Urinary bladder (tissue), 3 donors: ENCODE measurements at regions not wholly inside any gene's neighbourhood (a gene's known extent, or its start where the extent isn't known, plus 50 kb on each side); places are given as distances from the start of the nearest gene placed in this dataset.

Experiments used
- DNase-seq: peaks from one replicate; pipeline ENCODE4 v3.0.0-alpha.2; 2015; ENCODE audit errors: extremely low spot score
- H3K27ac ChIP-seq: one replicate; pipeline ENCODE4 v1.5.1; 2013; ENCODE audit warnings: low read depth, mild to moderate bottlenecking, moderate library complexity
- H3K36me3 ChIP-seq: one replicate; pipeline ENCODE4 v1.6.1; 2013; ENCODE audit warnings: mild to moderate bottlenecking, moderate library complexity; ENCODE audit not compliant: insufficient read depth
- H3K4me1 ChIP-seq: one replicate; pipeline ENCODE4 v1.6.1; 2013; ENCODE audit warnings: mild to moderate bottlenecking, moderate library complexity; ENCODE audit not compliant: insufficient read depth
- H3K4me3 ChIP-seq: one replicate; pipeline ENCODE4 v1.5.1; 2013; ENCODE audit warnings: low read depth, low read length
- WGBS: extraction: QIAGEN DNeasy Blood & Tissue Kit; methylation state at CpG from one replicate; pipeline ENCODE4 v1.1.7; 2013; 5-methylcytosine and 5-hydroxymethylcytosine counted together
- donor health status: healthy with polysubstance abuse.
- donor health status: healthy.

DNA sequence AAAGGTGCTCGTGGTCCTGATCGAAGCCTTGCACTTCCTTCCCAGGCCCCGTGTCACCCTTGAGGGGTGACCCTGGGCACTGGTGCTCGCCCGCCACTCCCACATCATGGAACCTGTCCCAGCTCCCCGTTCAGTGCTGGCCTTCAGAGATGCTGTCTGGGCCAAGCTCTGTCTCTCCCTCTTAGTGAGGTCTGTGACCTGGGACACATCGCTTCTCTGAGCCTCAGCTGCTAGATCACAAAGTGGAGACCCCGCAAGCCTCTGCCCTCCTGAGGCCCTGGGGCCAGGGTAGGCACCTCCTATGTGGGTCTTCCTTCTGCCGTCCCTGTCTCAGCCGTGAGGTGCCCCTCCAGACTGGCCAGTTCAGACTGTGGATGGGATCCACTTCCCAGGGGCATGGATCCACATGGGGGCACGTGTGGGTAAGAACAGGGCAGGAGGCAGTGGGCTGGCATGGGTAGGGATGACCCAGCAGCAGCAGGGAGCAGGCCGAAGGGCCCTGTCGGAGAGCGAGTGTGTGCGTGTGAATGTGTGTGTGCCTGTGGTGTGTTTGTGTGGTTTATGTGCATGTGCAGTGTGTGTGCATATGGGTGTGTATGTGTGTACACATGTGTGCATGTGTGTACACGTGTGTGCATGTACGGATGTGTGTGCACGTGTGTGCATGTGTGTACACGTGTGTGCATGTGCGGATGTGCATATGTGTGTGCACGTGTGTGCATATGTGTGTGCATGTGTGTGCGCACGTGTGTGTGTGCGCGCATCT, 1073.7 kb downstream of the BRD1 start:
- H3K4me1 ChIP-seq: no peaks in the 10 kb centered on the region
- H3K27ac ChIP-seq: no peak overlapping the region
- H3K36me3 ChIP-seq: no peaks in the 10 kb centered on the region
- no peak for DNase-seq
- 80% methylated on average over 25 of the region's 25 CpGs for WGBS
- no peak overlapping the region for H3K4me3 ChIP-seq

DNA sequence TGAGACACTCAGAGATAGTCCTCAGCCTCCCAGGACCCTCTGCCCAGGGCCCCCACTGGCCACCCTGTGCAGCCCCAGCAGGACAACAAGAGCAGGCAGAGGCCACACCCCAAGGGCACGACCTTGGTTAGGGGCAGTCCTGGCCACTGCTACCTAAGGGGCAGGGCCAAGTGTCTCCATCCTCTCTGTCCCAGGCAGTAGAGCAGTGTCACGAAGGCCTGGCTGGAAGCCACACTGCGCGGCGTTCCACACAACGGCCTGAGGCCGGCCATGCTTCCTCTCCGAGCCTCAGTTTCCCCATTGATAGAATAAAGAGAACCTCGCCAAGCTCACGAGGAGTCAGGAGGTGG, 1074.3 kb downstream of the BRD1 start:
- no peaks in the 10 kb centered on the region for H3K4me1 ChIP-seq
- H3K4me3 ChIP-seq: no peak overlapping the region
- no peaks in the 10 kb centered on the region for H3K36me3 ChIP-seq
- WGBS: 91% methylated on average over 10 of the region's 10 CpGs
- no peak for DNase-seq
- no peak overlapping the region for H3K27ac ChIP-seq

- 76% methylated on average over 22 of the region's 22 CpGs for WGBS
- no peak for DNase-seq
- Histone ChIP-seq H3K4me1 (no peaks in the 10 kb centered on the region), H3K4me3 (no peak overlapping the region), H3K36me3 (no peaks in the 10 kb centered on the region), H3K27ac (no peak overlapping the region)
These were observed 1075.0 kb downstream of the BRD1 start for GRCh38 chr22:48752451-48753380.

GRCh38 chr22:48751539-48752437, 1075.9 kb downstream of the BRD1 start:
- no peaks in the 10 kb centered on the region for H3K36me3 ChIP-seq
- no peaks in the 10 kb centered on the region for H3K4me1 ChIP-seq
- no peak overlapping the region for H3K27ac ChIP-seq
- WGBS: 86% methylated on average over 26 of the region's 26 CpGs
- no peak overlapping the region for H3K4me3 ChIP-seq
- no peak for DNase-seq

DNA sequence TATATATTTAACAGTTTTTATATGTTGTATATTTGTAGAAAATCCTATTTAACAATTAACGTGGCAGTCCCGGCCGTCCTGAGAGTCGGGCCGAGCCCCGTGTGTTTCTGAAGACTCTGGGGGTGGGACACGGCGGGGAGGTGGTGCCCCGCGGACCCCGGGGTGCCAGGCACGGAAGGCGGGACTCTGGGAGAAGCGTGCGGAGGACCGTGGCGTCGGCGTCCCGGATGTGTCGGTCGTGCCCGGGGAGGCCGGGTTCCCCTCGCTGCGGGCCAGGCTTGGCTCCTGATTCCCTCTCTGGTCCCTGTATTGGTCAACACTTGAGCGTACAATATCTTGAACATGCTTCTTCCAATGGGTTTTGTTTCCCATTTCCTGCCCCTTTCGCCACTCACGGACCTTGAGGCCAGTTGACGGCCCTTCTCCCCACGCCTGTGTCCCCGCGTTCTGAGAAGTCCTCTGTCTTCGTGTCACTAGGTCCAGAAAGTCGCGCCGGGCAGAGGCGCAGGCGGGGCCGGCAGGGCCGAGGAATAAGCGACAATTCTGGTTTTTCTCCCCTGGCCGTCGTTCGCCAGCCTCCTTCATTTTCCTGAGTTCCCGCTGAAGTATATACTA, 1076.7 kb downstream of the BRD1 start:
- no peaks in the 10 kb centered on the region for H3K4me1 ChIP-seq
- 95% methylated on average over 46 of the region's 46 CpGs for WGBS
- DNase-seq: no peak
- H3K36me3 ChIP-seq: no peaks in the 10 kb centered on the region
- H3K27ac ChIP-seq: no peak overlapping the region
- no peak overlapping the region for H3K4me3 ChIP-seq

GRCh38 chr22:48750282-48750681, 1077.4 kb downstream of the BRD1 start:
- no peak for DNase-seq

GRCh38 chr22:48749555-48750227, 1078.0 kb downstream of the BRD1 start:
- no peak for DNase-seq
- WGBS: 87% methylated on average over 37 of the region's 37 CpGs
- no peak overlapping the region for H3K4me3 ChIP-seq

More at GRCh38 chr22:48750282-48750681, 1077.4 kb downstream of the BRD1 start:
- no peaks in the 10 kb centered on the region for H3K36me3 ChIP-seq
- 96% methylated on average over 27 of the region's 27 CpGs for WGBS
- no peaks in the 10 kb centered on the region for H3K4me1 ChIP-seq
- no peak overlapping the region for H3K4me3 ChIP-seq
- no peak overlapping the region for H3K27ac ChIP-seq

GRCh38 chr22:48748860-48749554, 1078.7 kb downstream of the BRD1 start:
- WGBS: 92% methylated on average over 14 of the region's 14 CpGs
- H3K27ac ChIP-seq: no peak overlapping the region
- no peaks in the 10 kb centered on the region for H3K36me3 ChIP-seq
- no peaks in the 10 kb centered on the region for H3K4me1 ChIP-seq
- no peak overlapping the region for H3K4me3 ChIP-seq
- DNase-seq: no peak

More at GRCh38 chr22:48749555-48750227, 1078.0 kb downstream of the BRD1 start:
- Histone ChIP-seq H3K4me1 (no peaks in the 10 kb centered on the region), H3K27ac (no peak overlapping the region), H3K36me3 (no peaks in the 10 kb centered on the region)

DNA sequence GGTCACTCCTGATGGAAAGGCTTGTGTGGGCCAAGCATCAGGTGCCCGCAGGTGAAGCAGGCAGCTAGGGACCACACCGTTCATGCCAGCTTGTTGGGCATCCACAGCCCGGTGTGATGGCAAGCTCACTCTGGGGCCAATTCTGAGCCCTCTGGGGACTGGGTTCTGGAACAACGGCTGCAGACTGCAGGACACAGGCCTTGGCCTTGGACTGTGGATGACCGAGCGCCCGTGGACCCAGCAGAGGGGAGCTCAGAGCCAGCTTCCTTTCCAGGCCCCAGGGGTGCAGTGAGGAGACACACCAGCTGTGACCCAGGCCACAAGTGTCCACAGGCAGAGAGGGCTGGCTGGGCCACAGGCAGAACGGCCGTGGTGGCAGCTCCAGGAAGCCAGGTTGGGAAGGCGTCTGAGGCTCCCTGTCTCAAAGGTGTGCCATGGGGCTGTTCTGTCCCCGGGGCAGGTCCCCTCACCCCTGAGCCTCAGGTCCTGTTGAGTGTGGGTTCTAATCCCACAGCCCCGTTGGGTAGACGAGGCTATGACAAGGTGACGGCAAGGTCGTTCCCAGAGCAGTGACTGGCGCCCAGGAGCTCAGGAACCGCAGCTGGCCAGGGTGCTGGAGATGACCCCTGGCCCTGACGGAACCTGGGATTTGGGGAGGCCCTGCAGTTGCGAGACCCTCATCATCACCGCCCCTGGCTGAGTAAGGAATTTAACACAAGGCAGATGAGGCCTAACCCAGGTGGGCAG, 1079.4 kb downstream of the BRD1 start:
- no peak overlapping the region for H3K4me3 ChIP-seq
- no peaks in the 10 kb centered on the region for H3K36me3 ChIP-seq
- H3K27ac ChIP-seq: no peak overlapping the region
- WGBS: 90% methylated on average over 20 of the region's 20 CpGs
- DNase-seq: no peak
- no peaks in the 10 kb centered on the region for H3K4me1 ChIP-seq

- 93% methylated on average over 13 of the region's 13 CpGs for WGBS
- no peaks in the 10 kb centered on the region for H3K4me1 ChIP-seq
- no peak overlapping the region for H3K27ac ChIP-seq
- no peak overlapping the region for H3K4me3 ChIP-seq
- no peaks in the 10 kb centered on the region for H3K36me3 ChIP-seq
- no peak for DNase-seq
These were observed 1080.8 kb downstream of the BRD1 start for GRCh38 chr22:48746789-48747425.
